IPS DF 19.7 (cell line): ENCODE measurements at regions not wholly inside any gene's neighbourhood (a gene's known extent, or its start where the extent isn't known, plus 50 kb on each side); places are given as distances from the start of the nearest gene placed in this dataset.
"Not testable (repeated sequence)": the region's sequence is repeated elsewhere in the genome, so short reads cannot be mapped to it uniquely, and the experiment has no call there.

Experiments used
- DNase-seq: peaks from one replicate; pipeline ENCODE4 v3.0.0-alpha.2; 2013; ENCODE audit warnings: low read depth, low spot score

GRCh38 chr7:20520530-20520929 lies 94.9 kb upstream of the ABCB5 start:
- DNase-seq: no peak

DNA sequence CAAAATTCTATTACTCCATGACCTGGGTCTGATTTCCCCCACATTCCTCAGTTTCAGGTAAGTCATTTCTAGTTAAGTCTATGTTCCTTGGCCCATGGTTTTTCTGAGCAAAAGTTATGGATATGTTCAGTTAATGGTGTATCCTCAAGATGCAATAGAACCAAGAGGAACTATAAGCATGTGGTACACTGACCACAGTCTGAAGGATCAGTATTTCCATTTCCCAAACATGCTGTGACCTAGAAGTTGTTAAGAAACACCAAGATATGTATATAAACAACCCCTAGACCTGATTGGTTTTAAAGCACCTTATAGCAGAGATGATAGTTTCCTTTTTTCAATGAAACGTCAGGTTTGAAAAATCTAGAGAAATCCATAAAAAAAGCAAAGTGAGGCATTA lies 94.2 kb upstream of the ABCB5 start:
- no peak for DNase-seq

GRCh38 chr7:20529260-20529659 lies 86.2 kb upstream of the ABCB5 start:
- no peak for DNase-seq

GRCh38 chr7:20532890-20533289 lies 82.6 kb upstream of the ABCB5 start:
- no peak for DNase-seq

DNA sequence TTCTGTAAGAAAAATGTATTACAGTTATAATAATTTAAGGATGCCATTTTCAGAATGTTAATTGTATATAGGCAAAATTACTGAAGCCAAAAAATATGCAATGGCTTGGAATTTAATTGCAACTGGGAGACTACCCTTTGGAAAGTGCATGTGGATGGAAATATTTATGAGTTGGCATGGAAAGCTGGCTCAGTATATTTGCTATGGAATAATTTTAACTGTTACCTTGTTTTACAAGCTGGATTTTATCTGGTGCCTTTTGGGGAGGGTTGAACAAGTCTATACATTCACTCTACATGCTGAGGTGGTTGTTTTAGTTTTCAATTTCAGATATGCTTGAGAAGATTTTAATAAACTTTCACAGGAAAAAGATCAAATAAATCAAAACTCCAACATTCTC lies 80.9 kb upstream of the ABCB5 start:
- DNase-seq: no peak

DNA sequence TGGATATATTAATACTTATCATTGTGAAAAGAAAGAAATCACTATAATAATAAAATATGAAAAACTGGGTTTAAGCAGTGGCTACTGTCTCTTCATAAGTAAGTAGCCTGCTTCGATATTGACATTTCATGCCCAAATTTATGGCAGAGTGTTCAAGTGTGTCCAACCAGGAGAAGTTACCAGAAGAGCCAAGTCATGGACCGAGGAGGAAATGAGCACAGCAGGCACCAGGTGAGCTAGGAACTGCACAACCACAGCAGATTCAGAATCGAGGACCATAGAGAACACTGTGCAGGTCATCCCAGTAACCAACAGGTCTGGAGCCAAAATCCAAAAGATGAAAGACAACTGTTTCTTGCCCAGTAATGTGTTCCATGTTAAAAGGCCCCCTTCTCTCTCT lies 79.9 kb upstream of the ABCB5 start:
- DNase-seq: no peak

- DNase-seq: peak; percentile 35
Observed at GRCh38 chr7:20539201-20539600, 76.3 kb upstream of the ABCB5 start.

- no peak for DNase-seq
Observed at GRCh38 chr7:20541608-20542349, 73.7 kb upstream of the ABCB5 start.

DNA sequence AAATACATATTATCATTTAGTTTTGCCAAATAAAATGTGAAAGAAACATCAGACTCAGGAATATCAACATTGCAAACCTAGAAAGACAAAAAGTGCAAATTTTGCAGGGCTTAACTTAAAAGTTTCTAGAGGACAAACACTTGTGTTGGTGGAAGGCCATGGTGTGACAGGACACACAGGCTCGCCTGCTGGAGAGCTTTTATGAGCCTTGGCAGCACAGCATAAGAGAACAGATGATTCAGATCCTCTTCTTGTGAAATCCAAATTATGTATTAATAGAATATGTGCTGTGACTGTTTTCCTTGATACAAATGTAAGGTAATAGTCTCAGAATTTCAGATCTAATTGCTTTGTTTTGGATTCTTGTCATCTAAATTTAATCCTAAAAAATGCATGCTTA lies 72.9 kb upstream of the ABCB5 start:
- no peak for DNase-seq

- no peak for DNase-seq
Observed at GRCh38 chr7:20543500-20543899, 72.0 kb upstream of the ABCB5 start.

DNA sequence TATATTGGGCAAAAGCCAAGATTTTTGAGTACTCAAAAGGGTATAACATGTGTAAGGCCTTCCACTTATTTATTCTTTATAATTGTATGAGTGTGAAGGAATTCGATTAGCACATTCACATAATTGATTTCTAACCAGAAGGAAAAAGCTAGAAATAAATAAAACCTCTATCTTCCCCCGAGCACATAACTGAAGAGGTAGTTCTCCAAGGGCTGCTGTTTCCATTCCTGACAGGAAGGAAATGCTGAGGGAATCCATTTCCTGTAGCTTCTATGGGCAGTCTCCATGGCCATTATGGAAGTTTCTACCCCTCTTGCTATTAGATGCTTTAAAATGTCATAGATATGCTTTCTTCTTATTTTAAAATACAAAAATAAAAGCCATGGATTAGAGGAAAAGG lies 70.5 kb upstream of the ABCB5 start:
- DNase-seq: no peak

- not testable (repeated sequence) for DNase-seq
Observed at GRCh38 chr7:20546958-20547357, 68.5 kb upstream of the ABCB5 start.

GRCh38 chr7:20554072-20554471 lies 61.4 kb upstream of the ABCB5 start:
- DNase-seq: no peak

GRCh38 chr7:20556091-20556490 lies 59.4 kb upstream of the ABCB5 start:
- DNase-seq: no peak

DNA sequence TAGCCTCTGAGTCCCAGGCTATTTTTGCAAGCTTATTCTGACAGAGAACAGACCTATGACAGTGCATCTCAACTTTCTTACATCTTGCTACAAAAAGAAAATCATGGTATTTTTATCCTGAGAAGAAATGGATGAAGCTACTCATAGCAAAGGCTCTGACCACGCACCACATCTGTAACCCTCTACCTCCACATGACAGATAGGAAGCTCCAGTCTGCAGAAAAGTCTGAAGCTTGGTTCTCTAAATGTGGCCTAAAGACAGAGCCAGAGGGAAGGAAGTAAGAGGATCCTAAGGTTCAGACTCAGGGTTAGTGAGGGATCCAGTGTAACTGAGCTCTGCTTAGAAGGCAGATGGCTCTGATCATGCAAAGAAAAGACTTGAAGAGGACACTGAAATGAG lies 58.4 kb upstream of the ABCB5 start:
- no peak for DNase-seq

DNA sequence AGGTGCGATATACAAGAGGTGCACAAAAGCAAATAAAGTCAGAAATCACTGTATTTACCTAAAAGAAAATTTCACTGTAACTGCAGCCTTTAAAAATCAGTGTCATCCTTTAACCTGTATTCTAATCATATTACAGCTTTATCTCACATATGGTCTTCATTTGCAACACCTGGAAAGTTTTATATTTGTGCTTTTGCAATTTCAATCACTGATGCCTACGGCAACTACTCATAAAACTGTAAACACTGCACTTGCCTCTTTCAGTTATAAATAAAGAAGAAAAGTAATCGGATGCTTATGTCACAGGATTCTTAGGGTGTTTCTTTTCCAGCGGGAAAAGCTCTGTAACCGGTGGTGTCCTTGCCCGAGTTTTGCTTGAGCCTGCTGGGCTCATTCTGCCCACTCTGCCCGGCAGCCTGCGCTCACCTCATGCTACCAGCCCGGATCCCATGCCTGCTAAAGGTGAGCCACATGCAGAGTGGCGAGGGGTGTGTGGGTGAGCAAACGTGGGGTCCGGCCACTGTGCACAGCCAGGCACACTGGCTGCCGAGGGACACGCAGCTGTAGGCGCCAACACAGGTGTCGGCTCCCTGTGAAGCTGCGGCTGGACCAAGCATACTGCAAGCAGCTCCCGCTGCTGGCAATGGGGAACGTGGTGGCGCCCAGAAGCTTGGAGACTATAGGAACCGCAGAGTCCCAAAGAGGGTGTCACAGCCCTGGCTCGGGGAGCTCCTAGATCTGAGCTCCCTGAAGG lies 56.3 kb upstream of the ABCB5 start:
- no peak for DNase-seq

DNA sequence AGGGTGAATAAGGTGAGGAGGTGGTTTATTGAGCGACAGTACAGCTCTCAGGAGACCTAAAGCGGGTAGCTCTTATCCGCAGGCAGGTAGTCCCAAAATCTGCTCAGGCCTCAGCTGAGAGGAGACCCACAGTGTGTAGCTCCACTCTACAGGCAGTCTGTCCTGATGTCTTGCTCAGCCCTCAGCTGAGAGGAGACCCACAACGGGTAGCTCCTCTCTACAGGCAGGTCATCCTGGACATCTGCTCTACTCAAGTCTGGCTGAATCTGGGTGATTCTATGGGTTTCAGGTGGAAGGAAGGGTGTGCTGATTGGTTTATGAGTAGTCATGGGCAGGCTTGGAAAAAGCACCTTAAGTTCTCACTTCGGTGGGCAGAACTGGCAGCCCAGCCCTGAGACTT lies 55.6 kb upstream of the ABCB5 start:
- DNase-seq: no peak

DNA sequence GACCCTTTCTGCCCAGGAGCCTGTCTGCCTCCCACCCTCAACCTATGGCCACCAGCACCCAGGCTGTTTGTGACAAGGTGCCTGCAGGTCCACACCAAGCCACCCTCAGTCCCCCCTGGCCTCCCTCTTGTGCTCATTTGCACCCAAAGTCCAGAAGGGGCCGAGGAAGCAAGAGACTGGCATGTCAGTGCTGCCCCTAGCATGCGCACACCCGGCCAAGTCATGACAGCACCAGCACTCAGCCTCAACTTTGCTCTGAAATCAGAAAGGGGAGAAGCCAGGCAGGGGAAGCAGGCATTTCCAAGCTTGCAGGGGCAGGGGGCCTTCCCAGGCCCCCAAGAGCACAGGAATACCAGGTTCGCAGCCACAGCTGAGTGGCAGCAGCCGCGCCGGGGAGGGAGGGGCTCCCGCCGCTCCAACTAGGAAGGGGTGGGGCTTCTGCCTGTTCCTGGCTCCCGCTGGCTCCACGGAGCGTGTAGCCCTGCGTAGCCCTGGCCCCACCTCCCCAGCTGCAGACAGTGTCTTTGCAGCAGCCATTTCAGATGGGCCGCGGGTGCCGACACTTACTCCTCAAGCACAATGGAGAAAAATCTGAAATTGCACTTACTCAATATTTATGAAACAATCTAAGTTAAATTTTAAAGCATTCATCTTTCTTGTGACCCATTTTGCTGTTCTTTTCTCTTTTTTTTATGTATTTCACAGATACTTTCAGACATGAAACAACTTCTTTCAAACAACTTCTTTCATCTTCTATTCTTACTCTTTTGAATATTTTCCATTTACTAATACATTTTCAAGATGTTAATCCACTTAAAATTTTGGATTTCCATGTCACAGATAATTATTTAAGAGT lies 54.9 kb upstream of the ABCB5 start:
- no peak for DNase-seq

- no peak for DNase-seq
Observed at GRCh38 chr7:20561466-20561865, 54.0 kb upstream of the ABCB5 start.

DNA sequence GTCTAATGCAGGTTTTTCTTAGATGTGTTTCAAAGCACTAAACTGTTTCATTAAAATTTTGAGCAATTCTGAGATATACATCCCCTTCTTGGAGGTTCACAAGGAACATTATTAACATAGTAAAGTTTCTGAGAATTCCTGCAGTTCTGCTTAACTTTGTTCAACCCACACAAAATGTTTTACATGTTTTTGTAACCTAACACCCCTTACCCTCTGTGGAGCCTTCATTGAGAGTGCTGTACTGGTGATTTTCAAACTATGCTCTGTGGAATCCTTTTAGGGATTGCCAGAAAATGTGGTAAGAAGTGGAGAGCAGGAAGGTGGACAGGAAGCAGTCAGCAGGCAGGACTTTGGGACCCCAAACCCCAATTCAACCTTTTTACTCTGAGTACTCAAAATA lies 53.6 kb upstream of the ABCB5 start:
- DNase-seq: no peak

DNA sequence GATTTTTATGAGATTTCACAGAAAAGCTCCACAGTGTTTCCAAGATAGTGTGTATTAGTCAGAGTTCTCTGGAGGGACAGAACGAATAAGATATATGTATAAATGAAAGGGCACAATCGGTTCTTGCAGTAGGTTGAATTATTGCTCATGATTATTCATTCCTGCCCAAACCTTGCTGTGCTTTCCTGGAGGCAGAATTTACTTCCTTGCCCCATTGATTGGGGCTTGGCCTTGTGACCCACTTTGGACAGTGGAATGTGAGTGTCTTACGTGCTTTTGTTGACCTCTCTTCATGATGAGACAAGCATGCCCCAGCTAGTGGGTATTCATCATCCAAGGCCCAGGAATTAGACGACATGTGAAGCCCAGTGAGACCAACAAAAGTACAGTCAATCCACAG lies 53.0 kb upstream of the ABCB5 start:
- DNase-seq: no peak
